SU-DHL-6 (cell line): ENCODE measurements at regions not wholly inside any gene's neighbourhood (a gene's known extent, or its start where the extent isn't known, plus 50 kb on each side); places are given as distances from the start of the nearest gene placed in this dataset.

Experiments
- CTCF ChIP-seq: fragments of 200-600 bp; sonication (generic); IDR thresholded peaks from one replicate; pipeline ENCODE4 v1.5.1; 2017; ENCODE audit warnings: antibody characterized with exemption, mild to moderate bottlenecking, low read length, moderate library complexity; ENCODE audit not compliant: insufficient read depth, poor library complexity, severe bottlenecking
- EZH2phosphoT487 ChIP-seq: fragments of 200-600 bp; sonication (generic), shearing (Covaris generic); conservative IDR thresholded peaks from 2 replicates; pipeline ENCODE4 v1.6.1; 2018; ENCODE audit warnings: mild to moderate bottlenecking, antibody characterized with exemption, low read length, moderate library complexity, mixed read lengths

GRCh38 chr5:174524351-174524750, 200.0 kb upstream of the MSX2 start:
- TF ChIP-seq CTCF = no peak
- TF ChIP-seq EZH2phosphoT487 = no peak
